GM12878 (cell line): ENCODE measurements at regions not wholly inside any gene's neighbourhood (a gene's known extent, or its start where the extent isn't known, plus 50 kb on each side); places are given as distances from the start of the nearest gene placed in this dataset.

Experiments used
- BHLHE40 ChIP-seq, 2 experiments: fragments of 450-650 bp in 1 of 2; IDR thresholded peaks; 2 replicates each; pipeline ENCODE4 v1.6.1; 2011 to 2017; ENCODE audit warnings: low read depth in 2 of 2, borderline replicate concordance in 1 of 2, improper control_type of control experiment in 1 of 2, low read length in 1 of 2, mild to moderate bottlenecking in 1 of 2
- CBX3 ChIP-seq: fragments of 200-600 bp; sonication (generic); IDR thresholded peaks from 2 replicates; pipeline ENCODE4 v1.6.1; 2016; ENCODE audit warnings: low read depth, borderline replicate concordance
- CTCF ChIP-seq, 3 experiments: IDR thresholded peaks in 2 of 3; conservative IDR thresholded peaks in 1 of 3; 2 replicates each; pipeline ENCODE4 v1.5.1; 2011; ENCODE audit warnings: low read depth in 3 of 3, low read length in 3 of 3, mild to moderate bottlenecking in 3 of 3, control low read depth in 2 of 3, moderate library complexity in 2 of 3, inconsistent platforms in 1 of 3, mixed read lengths in 1 of 3; ENCODE audit not compliant: control insufficient read depth in 2 of 3, insufficient read depth in 1 of 3; ENCODE audit errors: extremely low read depth in 1 of 3
- SRF ChIP-seq, 2 experiments: IDR thresholded peaks; 2 replicates each; pipeline ENCODE4 v1.6.1; 2011; ENCODE audit warnings: low read depth in 2 of 2, low read length in 2 of 2, mild to moderate bottlenecking in 1 of 2, moderate library complexity in 1 of 2

- TF ChIP-seq CTCF (IDR thresholded peaks at IDR 0.05 in 2 of 3, conservative IDR thresholded peaks at IDR 0.05 in 1 of 3; ENCODE audit: control insufficient read depth in 2 of 3, extremely low read depth in 1 of 3, insufficient read depth in 1 of 3, low read depth in 3 of 3, low read length in 3 of 3) (no peak), SRF (IDR thresholded peaks at IDR 0.05; ENCODE audit: low read depth in 2 of 2, low read length in 2 of 2) (no peak), CBX3 (no peak), BHLHE40 (IDR thresholded peaks at IDR 0.05; ENCODE audit: borderline replicate concordance in 1 of 2, low read depth in 2 of 2, low read length in 1 of 2) (no peak)
Measured at GRCh38 chr12:19659501-19659900, 220.2 kb downstream of the AEBP2 start.
